Stimulated activated CD4-positive, alpha-beta T cell treated with anti-CD3 and anti-CD28 coated beads, Interleukin-15, amount 100 ng/mL, for 24 hours (primary cell): ENCODE measurements at regions not wholly inside any gene's neighbourhood (a gene's known extent, or its start where the extent isn't known, plus 50 kb on each side); places are given as distances from the start of the nearest gene placed in this dataset.

ENCODE experiments used
- DNase-seq: peaks from one replicate; pipeline ENCODE4 v3.0.0-alpha.2; 2020

DNA sequence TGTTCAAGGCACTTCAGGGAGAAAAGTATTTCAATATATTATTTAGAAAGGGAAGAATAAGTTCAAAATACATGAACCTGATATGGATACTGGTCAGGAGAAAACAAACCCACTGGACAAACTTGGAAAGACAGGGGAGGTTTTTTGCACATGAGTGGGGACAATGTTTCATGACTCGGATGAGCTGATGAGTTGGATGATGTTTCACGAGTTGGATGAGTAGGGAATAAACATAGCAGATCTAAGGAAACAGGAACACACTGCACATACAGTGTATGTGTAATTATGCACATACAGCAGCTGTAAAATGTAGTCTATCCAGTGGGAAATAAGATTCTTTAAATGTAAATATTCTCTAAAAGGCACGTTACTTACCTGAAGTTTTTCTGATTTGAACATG, 682.9 kb upstream of the ADAMTS5 start:
- DNase-seq = no peak

DNA sequence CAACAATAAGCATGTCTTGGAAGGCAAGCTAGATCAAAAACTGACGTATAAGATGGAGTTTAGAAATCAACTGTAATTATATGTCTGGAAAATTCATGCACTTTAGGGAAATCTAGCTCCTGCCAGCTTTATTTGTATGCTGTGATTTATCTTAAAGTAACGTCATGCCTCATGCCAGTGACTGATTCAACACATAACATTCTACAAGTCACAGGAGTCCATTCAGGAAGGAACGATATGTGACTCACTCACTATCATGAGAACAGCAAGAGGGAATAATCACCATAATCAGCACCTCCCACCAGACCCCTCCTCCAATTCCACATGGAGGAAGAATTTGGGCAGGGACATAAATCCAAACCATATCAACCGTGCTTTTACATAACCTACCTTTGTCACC, 682.4 kb upstream of the ADAMTS5 start:
- DNase-seq = no peak

GRCh38 chr21:27648560-27648959, 681.7 kb upstream of the ADAMTS5 start:
- DNase-seq = no peak

- DNase-seq = no peak
Observed at GRCh38 chr21:27647921-27648320, 681.0 kb upstream of the ADAMTS5 start.

DNA sequence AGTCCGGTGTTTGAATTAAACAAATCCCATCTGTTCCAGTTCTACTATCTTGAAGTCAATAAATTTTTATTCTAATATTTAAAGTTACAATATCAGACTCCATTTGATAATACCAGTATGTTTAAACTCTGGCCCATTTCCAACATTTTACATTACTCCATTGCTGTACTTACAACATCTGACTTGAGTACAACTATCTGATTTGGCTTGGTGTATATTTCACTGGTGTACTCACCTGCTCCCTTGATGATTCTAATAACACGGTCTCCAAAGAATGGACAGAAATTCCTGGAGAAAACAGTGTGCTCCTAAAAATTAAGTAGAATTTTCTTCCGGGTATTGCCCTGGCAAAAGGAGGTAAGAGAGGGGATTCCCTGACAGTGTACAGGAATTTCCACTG, 680.5 kb upstream of the ADAMTS5 start:
- DNase-seq = no peak

- no peak for DNase-seq
Observed at GRCh38 chr21:27646691-27647090, 679.8 kb upstream of the ADAMTS5 start.

DNA sequence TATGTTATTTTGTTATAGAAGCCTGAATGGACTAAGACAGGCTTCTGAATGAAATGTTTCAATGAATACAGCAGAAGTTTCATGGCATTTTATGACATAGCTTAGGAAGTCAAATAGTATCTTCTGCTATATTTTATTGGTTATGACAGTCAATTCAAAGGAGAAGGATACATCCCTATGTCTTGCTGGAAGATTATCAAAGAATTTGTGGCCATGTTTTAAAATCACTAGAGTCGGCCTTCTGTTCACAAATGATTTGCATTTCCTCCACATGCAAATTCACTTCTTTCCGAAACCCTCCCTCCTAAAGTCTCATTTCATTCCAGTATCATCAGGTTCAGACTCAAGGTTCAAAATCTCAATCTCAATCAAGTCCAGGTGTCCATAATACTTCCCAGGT, 679.2 kb upstream of the ADAMTS5 start:
- no peak for DNase-seq

DNA sequence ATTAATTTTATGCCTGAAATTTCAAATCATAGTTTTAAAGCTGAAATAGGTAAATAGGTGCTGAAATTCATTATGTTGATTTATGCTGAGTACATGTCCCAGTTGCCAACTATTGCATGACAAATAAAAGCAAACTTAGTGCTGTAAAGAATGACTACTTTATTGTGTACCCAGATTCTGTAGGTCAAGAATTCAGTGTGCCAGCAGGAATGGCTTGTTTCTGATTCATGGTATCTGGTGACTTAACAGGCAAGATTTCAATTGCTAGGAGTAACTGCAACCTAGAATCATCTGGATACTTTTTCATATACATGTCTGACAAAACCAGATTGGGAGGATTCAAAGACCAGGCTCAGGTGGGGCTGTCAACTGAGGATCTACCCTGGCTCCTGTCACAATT, 678.4 kb upstream of the ADAMTS5 start:
- no peak for DNase-seq

- DNase-seq = no peak
Observed at GRCh38 chr21:27643326-27643725, 676.4 kb upstream of the ADAMTS5 start.

DNA sequence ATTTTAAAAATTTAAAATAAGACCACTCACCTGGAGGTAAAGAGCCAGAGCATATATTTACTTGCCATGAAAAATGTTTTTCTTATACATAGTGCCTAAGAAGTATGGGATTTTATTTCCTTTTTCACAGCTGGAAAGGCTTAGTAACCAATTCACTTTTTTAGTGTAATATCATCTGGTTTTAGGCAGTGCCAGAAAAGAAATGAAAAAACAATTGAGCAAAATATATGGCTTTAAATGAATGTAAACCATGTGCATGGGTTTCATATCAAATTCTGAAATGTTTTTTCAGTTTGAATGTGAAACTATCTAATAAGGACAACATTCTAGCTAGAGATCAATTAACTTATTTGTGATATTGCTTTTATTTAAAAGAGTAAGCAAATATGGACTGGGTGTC, 672.4 kb upstream of the ADAMTS5 start:
- DNase-seq = no peak

DNA sequence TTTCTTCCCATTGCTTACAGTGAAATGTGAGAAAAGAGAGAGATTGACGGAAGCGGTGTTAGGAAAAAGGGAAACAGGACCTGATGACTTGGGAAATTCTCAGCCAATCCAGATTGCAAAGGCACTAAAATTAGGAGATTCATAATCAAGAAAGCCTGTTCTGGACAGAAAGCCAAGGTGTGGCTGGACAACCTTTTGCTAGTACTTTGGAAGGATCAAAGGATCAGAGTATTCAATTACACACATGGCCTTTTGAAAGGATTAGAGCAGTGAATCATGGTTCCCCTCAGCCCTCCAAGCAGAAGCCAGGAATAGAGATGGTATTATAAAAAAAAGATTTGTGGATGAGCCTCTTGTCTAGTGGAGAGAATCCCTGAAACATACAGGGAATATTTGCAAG, 669.8 kb upstream of the ADAMTS5 start:
- no peak for DNase-seq

DNA sequence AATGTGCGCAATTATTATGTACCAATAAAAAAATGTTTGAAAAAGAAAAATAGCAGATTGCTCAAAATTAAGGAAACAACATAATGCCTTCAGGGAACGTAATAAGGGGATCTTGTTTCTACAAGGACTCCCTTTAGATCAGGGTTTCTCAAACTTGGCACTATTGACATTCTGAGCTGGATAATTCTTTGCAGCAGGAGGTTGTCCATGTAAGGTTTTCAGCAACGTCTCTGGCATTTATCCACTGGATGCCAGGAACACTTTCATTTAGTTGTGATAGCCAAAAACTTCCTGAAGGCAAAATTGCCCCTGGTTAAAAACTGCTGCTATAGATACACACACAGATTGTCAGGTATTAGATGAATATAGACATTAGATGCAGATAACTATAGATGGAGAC, 666.7 kb upstream of the ADAMTS5 start:
- no peak for DNase-seq

DNA sequence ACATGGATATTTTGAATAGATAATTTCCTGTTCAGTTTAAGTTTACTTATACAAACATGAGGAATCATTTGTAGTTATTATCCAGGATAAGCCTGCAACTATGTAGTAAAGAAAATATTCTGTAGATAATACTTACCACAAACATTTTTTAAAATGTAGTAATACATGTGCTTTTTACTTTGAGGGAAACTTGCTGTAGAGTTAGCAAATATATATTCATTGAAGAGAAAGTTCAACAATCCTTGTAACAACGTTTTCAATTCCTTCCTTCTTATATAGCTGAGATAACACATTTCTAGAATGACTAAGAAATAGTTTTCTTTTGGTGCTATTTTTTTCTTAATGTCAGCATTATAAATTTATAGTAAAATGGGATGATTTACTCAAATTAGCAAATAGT, 664.6 kb upstream of the ADAMTS5 start:
- DNase-seq = no peak

DNA sequence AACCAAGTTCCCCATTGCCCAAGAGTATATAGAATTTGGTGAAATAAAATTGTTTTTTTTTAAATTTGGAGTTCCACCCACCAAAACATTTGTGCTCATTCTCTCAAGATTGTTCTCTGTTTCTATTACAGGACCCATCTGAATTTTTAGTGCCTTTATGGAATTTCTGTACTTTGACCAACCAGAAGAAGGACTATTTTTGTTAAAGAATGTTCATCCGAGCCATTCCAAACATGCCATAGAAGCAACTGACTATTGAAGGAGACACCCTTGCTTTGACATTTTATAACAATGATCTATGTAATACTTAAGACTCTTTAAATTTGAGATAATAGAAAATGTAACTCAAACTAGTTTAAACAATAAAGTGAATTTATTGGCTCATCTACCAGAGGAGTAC, 655.7 kb upstream of the ADAMTS5 start:
- DNase-seq = no peak

DNA sequence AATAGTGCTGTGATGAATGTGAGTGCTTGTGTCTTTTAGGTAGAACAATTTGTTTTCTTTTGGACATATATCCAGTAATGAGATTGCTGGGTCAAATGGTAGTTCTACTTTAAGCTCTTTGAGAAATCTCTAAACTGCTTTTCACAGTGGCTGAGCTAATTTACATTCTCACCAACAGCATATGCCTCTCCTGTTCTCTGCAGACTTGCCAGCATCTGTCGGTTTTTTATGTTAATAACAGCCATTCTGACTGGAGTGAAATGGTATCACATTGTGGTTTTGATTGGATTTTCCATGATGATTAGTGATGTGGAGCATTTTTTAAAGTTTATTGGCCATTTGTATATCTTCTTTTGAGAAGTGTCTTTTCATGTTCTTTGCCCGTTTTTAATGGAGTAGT, 647.3 kb upstream of the ADAMTS5 start:
- DNase-seq = no peak

DNA sequence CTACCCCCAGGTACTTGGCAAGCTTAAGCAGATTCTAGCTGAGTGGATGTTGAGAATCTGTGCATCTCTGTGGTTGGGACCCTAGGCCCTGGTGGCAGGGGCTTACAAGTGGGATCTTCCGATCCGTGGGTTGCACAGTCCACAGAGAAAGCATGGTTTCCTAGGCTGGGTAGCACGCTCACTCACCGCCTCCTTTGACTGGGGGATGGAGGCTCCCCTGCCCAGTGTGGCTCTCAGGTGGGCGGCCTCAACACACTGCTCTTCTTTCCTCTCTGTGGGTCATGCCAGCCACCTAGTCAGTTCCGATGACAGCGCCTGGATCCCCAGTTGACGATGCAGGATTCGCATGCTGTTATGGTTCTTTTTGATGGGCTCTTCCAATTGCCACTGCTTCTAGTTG, 639.5 kb upstream of the ADAMTS5 start:
- no peak for DNase-seq

- DNase-seq = no peak
Observed at GRCh38 chr21:27596196-27596595, 629.3 kb upstream of the ADAMTS5 start.

GRCh38 chr21:27595716-27596115, 628.8 kb upstream of the ADAMTS5 start:
- DNase-seq = no peak

- no peak for DNase-seq
Observed at GRCh38 chr21:27590271-27590670, 623.4 kb upstream of the ADAMTS5 start.

GRCh38 chr21:27589781-27590180, 622.9 kb upstream of the ADAMTS5 start:
- DNase-seq = no peak

DNA sequence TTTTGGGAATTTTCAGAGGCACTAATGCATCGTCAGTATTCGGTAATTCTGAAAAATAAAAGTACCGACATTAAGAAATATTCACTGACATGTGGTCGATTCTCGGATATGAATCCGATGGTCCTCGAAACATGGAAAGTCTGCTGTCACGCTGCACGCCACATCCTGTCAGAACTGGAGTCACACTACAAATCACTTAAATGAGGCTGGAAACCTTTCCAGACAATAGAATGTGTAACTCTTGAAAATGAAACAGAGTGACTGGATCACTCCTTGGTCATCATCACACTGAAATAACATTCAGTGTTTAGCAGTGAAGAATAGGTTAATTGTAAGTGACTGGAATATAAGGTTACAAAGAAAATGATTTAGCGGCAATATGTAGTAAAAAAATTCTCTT, 620.1 kb upstream of the ADAMTS5 start:
- DNase-seq = no peak

DNA sequence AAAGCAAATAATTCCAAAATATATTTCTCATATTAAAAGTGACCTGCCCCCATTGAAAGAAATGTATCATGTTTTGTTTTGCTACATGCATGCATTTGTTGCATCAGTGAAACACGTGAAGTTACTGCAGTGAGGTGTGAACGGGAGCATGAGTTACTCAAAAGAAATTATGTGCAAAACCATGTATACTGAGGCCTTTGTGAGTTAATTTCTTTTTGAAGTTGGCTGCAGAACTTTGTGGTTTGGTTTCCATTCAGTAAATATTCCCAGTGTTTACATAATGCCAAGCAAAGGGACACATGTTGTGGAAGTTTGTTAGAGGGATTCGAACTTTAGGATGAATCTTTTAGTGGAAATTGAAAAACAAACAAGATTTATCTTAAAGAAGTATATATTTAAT, 619.4 kb upstream of the ADAMTS5 start:
- no peak for DNase-seq

DNA sequence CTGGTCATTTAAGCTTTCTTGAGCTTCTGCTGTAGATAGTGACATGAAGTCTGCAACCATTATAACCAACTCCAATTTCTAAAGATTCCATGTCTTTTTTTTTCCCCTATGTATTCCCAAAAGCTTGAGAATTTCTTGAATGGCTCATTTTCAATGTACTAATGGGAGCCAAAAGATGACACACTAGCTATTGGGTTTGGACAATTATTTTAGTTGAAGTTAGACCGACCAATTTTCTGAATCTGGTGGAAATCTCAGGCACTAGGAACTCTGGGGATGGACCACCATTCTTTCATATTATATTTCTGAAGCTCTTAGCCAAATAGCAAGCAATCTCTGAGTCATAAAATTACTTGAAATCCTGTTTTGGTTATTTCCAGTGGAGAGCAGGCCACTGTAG, 617.4 kb upstream of the ADAMTS5 start:
- no peak for DNase-seq

DNA sequence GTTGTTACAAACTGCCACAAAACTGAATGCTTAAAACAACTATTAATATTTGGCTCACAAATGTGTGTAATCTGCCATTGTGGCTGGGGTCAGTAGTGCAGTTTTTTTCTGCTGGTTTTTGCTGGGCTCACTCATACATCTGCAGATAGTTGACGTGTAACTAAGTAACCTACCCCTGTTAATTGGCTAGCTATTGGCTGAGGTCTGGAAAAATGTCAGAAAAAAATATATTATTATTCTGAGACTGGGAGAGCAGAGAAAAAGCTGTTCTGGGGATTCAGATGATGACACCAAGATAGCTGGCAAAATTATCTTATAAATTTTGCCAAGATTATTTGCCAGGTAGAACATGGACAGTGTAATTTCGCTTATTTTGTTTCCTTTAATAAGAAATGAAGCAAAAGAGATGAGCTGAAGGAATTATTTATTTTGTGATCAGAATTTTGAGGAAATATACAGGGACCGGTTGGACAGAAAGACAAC, 616.1 kb upstream of the ADAMTS5 start:
- DNase-seq = no peak

DNA sequence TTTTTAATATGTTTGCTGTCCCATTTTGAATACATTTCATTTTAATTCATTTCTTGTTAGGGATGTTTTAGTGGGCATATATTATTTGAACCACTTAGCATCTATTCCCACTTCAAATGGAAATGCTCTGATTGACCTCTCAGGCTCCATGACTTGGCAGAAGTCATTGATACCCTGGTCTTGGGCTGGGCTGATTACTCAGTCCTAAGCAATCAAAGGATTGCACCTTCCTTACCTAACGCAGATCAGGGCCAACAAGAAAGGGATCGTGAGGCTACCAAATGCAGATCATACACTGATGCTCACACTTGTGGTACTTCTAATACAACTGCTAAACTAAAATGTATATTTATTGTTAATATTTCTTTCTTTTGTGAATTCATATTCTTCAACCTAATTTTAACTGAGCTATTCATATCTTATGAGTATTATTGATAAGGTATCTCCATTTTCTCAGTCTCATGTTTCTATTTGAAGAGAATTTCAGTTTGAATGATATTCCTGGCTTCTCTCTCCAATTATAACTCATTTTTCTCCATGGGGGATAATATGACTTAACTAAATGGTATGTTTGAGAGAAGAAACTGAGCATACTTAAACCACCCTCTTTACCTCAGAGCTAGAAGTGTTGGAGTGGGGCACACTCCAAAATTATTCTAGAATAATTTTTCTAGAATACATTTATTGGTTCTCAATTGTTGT, 615.5 kb upstream of the ADAMTS5 start:
- no peak for DNase-seq

- no peak for DNase-seq
Observed at GRCh38 chr21:27581168-27581567, 614.3 kb upstream of the ADAMTS5 start.
